NCI-H1417 treated with DMSO at 0.1 percent for 48 hours (cell line): ENCODE measurements at regions not wholly inside any gene's neighbourhood (a gene's known extent, or its start where the extent isn't known, plus 50 kb on each side); places are given as distances from the start of the nearest gene placed in this dataset.
"Not testable (repeated sequence)": the region's sequence is repeated elsewhere in the genome, so short reads cannot be mapped to it uniquely, and the experiment has no call there.

ENCODE experiments used
- DNase-seq: peaks from one replicate; lab custom pipeline; 2025; lab: John Stamatoyannopoulos, UW

GRCh38 chr10:33473688-33474087, 139.2 kb upstream of the NRP1 start:
- no peak for DNase-seq

DNA sequence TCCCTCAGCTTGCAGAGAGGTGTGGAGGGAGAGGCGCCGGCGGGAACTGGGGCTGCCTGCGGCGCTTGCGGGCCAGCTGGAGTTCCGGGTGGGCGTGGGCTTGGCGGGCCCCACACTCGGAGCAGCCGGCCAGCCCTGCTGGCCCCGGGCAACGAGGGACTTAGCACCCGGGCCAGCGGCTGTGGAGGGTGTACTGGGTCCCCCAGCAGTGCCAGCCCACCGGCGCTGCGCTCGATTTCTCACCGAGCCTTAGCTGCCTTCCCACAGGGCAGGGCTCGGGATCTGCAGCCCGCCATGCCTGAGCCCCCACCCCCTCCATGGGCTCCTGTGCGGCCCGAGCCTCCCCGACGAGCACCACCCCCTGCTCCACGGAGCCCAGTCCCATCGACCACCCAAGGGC, 133.5 kb upstream of the NRP1 start:
- DNase-seq = not testable (repeated sequence)

- DNase-seq = no peak
Observed at GRCh38 chr10:33465747-33466146, 131.3 kb upstream of the NRP1 start.

DNA sequence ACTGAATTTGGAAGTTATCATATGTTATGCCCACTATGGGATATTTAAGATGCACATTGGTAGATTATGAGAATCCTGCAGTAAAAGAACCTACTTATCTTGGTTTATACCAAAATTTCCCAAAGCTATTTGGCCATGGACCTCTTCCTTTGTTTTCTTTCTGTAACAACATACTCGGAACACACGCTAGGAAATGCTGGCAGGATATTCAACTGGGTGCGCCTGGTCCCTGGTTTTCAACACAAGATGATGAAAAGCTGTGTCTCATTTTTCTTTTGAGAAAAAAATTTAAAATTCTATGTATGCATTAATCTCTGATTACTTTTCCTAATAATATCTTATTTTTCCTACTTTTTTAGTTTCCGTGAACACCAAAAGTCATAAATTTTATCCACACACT, 128.5 kb upstream of the NRP1 start:
- DNase-seq = no peak

DNA sequence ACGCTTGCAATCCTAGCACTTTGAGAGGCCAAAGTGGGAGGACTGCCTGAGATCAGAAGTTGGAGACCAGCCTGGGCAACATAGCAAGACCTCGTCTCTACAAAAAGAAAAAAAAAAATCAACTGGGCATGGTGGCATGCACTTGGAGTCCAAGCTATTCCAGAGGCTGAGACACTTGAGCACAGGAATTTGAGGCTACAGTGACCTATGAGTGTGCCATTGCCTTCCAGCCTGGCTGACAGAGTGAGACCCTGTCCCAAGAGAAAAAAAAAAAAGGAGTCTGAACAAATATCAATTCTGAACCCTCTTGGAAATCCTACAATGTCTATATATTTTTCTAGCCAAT, 126.8 kb upstream of the NRP1 start:
- DNase-seq = no peak

DNA sequence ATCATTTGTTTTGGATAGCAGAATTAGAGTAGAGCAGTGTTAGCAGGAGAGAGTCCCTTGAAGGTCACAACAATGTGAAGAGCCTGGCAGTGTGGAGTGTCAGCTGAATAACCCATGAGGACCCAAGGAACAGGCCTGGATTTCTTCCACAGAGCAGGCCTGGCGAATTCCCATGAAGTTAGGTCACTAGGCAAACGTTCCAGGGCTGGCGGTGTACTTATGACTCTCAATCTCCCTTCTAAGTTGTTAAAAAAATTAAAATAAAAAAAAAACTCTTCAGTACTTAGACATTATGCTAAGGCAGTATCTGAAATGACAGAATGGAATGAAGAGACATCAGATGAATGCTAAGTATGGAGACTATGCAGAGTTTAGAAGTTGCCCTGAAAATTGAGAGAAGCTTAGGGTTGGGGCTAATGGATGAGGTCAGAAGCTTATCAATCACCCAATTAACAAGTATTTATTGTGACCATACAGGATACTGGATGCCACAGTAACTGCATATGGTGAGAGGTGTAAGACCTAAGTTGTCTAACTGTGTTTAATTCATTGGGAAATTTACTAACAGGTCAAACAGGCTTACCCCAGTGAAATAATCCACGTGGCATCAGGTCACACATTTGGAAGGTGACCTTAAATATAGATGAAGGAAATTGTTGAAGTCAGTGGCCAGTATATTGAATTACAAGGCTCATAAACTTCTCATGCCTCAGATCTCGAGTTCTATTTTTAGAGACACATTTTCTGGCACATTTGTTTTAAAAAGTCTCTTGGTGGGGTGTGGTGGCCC, 126.2 kb upstream of the NRP1 start:
- no peak for DNase-seq

GRCh38 chr10:33459602-33460001, 125.1 kb upstream of the NRP1 start:
- no peak for DNase-seq

DNA sequence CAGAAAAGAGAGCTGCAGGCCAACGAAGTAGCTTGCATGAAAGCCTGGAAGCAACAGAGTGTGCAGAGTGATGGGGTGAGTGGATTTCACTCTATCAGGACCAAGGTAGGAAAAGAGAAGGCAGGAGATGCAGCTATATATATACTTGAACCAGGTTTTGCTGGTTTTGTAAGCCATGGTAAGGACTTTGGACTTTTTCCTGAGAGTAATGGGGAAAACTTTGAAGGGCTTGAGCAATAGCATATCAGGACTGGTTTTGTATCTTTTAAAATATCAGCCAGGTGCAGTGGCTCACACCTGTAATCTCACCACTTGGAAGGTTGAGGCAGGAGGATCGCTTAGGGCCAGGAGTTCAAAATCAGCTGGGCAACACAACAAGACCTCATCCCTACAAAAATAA, 120.6 kb upstream of the NRP1 start:
- no peak for DNase-seq

DNA sequence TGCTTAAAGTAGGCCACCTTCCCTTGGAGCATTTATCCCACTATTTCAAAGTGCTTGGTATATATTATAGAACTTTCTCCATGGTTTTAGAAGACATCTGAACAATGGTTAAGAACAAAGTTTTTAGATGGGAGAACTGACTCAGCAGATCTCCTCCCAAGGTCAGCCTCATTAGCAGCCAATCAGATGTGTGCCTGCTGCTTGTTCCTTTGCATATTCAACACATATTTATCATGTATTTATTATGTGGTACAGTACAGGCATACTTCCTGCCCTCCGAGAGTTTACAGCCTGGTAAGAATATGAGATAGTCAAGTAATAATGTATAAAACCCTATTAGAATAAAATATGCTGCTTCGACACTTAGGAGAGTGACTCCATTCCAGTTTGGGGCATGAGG, 120.1 kb upstream of the NRP1 start:
- DNase-seq = no peak

DNA sequence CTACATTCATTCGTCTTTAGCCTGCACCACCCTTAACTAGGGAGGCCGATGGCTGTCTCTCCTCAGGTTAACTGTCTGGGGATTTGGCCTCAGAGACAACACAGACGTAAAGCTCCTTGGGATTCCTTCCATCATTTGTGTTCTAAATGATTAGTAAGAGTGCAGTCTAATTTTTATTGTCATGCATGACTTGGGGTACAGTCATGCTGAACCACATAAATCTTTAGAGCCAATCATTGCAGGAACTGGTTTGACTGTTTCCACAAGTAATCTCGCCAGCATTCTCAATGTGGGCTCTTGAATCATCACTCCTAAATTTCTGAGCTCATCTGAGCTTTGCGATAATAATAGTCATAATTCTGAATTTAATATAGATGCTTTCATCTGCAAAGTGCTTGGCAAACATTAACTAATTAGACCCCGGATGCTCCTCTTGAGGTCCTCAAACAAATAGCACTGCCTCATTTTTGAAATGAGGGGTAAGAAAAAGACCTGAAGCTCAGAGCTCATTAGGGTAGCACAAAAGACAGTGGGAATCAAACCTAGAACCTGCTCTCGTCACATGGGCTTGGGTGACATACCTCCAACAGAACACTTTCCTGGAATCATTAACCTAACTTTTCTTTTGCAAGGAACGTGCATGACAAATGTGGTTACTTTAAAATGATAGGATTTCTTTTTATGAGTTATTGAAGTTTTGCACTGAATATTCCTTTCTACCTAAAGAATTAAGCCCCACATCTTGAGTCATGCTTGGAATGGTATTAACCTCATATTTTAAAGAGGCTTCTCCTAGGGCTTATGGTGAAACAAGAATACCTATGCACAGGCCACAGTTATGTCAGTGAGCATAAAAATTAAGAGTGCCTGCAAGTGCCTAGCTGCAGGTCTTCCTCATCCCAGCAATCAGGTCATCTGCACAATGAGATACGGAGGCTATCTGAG, 118.9 kb upstream of the NRP1 start:
- DNase-seq = peak; percentile 3

- no peak for DNase-seq
Observed at GRCh38 chr10:33448421-33449140, 114.1 kb upstream of the NRP1 start.

GRCh38 chr10:33441561-33441960, 107.1 kb upstream of the NRP1 start:
- DNase-seq = no peak

- no peak for DNase-seq
Observed at GRCh38 chr10:33434933-33435332, 100.5 kb upstream of the NRP1 start.

DNA sequence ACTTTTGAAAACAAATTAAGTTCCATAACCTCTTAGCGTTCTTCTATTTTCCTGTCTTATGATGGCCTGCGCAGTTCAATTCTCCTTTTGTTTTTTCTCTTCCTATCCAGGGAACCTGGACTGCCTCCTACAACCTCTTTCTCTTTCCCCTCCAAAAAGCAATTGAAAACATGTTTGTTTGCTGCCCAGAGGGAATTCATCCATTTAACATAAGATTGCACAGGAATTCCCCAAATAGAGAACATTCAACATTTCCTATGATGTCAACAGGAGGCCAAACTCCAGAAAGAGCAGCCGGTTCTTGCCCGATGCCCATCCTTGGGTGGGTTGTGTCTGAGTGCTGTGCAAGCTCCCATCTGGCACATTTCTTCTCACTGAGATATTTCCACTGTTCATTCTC, 94.2 kb upstream of the NRP1 start:
- DNase-seq = no peak

DNA sequence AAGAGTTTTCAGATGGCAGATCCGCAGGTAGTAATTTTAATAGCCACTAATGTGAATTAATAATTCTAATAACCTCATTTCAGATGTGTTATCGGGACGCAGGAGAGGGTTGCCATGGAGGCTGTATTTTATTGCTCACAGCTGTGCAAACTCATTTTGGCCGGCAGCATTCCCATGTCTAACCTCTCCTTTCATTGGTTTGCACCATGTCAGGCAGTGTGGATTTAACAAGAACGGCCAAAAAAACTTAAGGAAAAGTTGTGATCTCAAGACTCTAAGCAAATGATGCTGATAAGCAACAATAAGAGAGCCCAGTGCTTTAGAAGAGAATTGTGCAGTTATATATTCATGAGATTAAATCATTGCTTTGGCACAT, 88.7 kb upstream of the NRP1 start:
- DNase-seq = no peak

DNA sequence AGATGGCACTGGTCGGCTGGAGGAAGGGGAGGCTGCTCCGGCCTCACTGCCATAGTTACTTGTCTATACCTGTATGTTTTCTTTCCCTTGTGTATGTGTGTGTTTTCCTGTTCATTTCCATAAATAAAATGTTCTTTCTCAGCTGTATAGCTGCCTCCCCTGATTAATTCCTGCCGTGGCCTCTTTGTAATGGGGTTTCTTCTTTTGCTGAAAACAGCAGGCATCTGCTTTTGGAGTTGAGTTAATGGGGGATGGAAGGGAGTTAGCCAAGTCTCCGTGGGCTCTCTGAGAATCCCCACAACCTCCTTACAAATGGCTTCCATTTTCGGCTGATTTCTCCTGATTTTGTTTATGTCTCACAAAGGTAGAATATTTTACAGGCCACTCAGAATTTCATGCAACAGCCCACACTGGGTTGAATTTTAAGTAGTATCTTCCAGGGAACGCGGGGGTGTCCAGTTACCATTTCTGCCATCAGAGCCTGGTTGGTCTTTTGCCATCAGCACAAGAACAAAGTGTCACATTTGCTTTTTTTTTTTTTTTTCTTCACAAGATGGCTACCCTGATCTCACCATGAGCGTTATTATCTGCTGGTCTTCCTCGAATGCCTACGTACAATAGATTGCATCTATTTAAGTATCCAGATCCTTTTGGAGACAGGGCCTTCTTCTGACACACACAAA, 88.1 kb upstream of the NRP1 start:
- peak; percentile 61 for DNase-seq

DNA sequence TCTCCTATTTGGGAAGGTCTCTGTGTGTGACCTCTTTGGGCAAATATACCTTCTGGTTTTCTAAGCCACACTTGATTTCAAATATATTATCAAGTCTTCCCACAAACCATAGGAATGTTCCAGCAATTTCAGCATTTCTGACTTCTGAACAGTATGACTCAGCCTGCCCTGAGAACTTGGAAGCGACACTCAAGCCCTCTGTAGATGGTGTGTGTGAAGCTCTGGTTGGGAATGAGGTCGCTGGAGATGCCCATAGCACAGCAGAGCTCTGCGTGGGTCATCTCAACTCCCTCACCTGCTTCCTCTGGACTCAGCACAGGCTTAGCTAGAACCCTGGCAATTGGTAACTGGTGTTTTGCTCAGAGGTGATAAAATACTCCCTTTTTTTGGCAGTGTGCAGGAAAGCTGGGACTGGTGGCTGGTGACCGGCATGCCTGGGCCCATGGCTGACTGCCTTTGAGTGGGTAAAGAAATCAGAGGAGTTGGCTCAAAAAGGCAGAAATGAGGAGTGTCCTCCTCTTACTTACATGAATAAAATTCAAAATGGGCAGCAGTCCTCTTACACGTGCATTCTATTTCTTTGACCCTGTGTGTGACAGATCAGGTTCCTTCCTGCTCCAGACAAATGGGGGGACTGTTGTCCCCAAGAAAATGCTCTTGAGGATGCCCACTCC, 87.5 kb upstream of the NRP1 start:
- no peak for DNase-seq

DNA sequence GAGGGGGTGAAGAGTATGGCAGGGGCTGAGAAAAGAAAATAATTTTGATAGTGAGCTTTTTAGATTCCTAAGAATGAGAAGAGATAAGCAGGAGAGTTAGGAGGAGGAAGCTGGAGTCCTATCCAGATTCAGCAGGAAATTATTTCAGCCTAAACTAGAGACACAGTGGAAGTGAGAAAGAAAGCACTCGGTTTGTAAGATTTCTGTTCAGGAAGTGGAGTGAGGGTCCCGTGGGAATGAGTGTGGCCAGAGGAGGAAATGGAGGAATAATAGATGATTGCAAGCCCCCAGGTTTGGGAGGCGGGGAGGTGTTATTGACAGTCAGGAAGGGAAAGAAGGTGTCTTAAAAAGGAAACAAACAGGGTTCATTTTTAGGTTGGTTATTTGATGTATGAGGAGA, 84.8 kb upstream of the NRP1 start:
- no peak for DNase-seq

DNA sequence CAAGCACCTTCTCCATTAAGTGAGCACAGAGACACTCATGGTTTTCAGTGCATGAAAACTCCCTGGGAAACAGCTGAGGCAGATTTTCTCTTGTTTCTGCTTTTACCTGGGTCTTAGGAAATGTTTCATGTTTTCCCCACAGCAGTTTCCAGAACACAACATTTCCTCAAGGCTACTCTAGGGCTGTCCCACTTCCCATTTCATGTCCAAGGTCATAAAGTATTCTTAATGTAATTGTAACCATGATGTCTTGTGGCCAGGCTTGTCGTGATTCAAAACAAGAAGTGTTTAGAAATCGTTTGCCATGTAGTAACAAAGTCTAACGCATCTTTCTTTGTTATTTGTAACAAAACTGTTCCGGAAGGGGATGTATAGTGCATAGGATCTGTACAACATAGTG, 83.8 kb upstream of the NRP1 start:
- no peak for DNase-seq

DNA sequence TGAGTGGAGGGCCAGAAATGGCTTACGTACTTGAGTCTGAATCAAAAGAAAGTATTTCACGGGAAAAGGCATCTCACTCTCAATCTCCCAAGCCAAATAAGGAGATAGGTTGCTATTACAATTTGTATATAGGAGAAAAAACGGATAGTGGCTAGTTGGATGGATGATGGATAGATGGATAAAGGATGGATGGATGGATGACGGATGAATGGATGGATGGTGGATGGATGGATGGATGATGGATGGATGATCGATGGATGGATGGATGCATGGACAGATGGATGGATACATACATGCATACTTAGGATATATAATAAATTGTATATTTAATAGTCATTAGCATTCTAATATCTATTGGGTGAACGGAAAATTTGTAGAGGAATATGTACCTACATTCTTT, 82.2 kb upstream of the NRP1 start:
- no peak for DNase-seq

GRCh38 chr10:33416209-33416608, 81.7 kb upstream of the NRP1 start:
- DNase-seq = no peak

GRCh38 chr10:33414841-33415240, 80.4 kb upstream of the NRP1 start:
- DNase-seq = no peak
